ENCODE measurements at regions not wholly inside any gene's neighbourhood (a gene's known extent, or its start where the extent isn't known, plus 50 kb on each side); places are given as distances from the start of the nearest gene placed in this dataset.

GRCh38 chr12:95607642-95608041 lies 56.4 kb upstream of the USP44 start:
- no peak overlapping the region for H3K4me3 ChIP-seq (ENCODE audit: low read depth, low read length)
- H3K27ac ChIP-seq: no peak overlapping the region
- DNase-seq: no peak
- in situ Hi-C loops (cut with HindIII; ENCODE audit: low pct_ligation_motif_present, low sequenced_read_pairs): loop anchor here (25.0 kb wide), 1 partner anchor 205 kb away; no protein-coding TSS in a partner anchor
- no peaks in the 10 kb centered on the region for H3K36me3 ChIP-seq (replicated peaks)
- no peak for TF ChIP-seq CTCF (IDR thresholded peaks at IDR 0.05; ENCODE audit: low read depth, low read length, missing control alignments)
- no peaks in the 10 kb centered on the region for H3K27me3 ChIP-seq (replicated peaks)

- Histone ChIP-seq H3K36me3 (replicated peaks) (no peaks in the 10 kb centered on the region), H3K27ac (peak overlapping the region; percentile 10), H3K27me3 (replicated peaks) (no peaks in the 10 kb centered on the region), H3K4me3 (ENCODE audit: low read depth, low read length) (no peak overlapping the region)
- peak; percentile 22 for DNase-seq
- TF ChIP-seq CTCF (IDR thresholded peaks at IDR 0.05; ENCODE audit: low read depth, low read length, missing control alignments): no peak
- in situ Hi-C loops (cut with HindIII; ENCODE audit: low pct_ligation_motif_present, low sequenced_read_pairs): loop anchor here (25.0 kb wide), 1 partner anchor 206 kb away; no protein-coding TSS in a partner anchor
These were observed 54.6 kb upstream of the USP44 start for GRCh38 chr12:95605875-95606274.

GRCh38 chr12:95605087-95605486 lies 53.8 kb upstream of the USP44 start:
- H3K4me3 ChIP-seq (ENCODE audit: low read depth, low read length): no peak overlapping the region
- in situ Hi-C loops (cut with HindIII; ENCODE audit: low pct_ligation_motif_present, low sequenced_read_pairs): loop anchor here (25.0 kb wide), 1 partner anchor 207 kb away; no protein-coding TSS in a partner anchor
- no peak for TF ChIP-seq CTCF (IDR thresholded peaks at IDR 0.05; ENCODE audit: low read depth, low read length, missing control alignments)
- no peaks in the 10 kb centered on the region for H3K27me3 ChIP-seq (replicated peaks)
- H3K27ac ChIP-seq: no peak overlapping the region
- no peaks in the 10 kb centered on the region for H3K36me3 ChIP-seq (replicated peaks)
- DNase-seq: peak; percentile 60

- in situ Hi-C loops (cut with HindIII; ENCODE audit: low pct_ligation_motif_present, low sequenced_read_pairs): loop anchor here (25.0 kb wide), 1 partner anchor 209 kb away; no protein-coding TSS in a partner anchor
- Histone ChIP-seq H3K4me3 (ENCODE audit: low read depth, low read length) (no peak overlapping the region), H3K27ac (no peak overlapping the region), H3K36me3 (replicated peaks) (no peaks in the 10 kb centered on the region), H3K27me3 (replicated peaks) (no peaks in the 10 kb centered on the region)
- no peak for DNase-seq
- no peak for TF ChIP-seq CTCF (IDR thresholded peaks at IDR 0.05; ENCODE audit: low read depth, low read length, missing control alignments)
These were observed 52.3 kb upstream of the USP44 start for GRCh38 chr12:95603351-95604145.

GRCh38 chr12:95601091-95601961 lies 50.0 kb upstream of the USP44 start:
- in situ Hi-C loops (cut with HindIII; ENCODE audit: low pct_ligation_motif_present, low sequenced_read_pairs): loop anchor here (25.0 kb wide), 1 partner anchor 211 kb away; no protein-coding TSS in a partner anchor

More at GRCh38 chr12:95601091-95601961, 50.0 kb upstream of the USP44 start:
- TF ChIP-seq CTCF (IDR thresholded peaks at IDR 0.05; ENCODE audit: low read depth, low read length, missing control alignments): no peak
- Histone ChIP-seq H3K4me3 (ENCODE audit: low read depth, low read length) (no peak overlapping the region), H3K36me3 (replicated peaks) (no peaks in the 10 kb centered on the region), H3K27ac (no peak overlapping the region), H3K27me3 (replicated peaks) (no peaks in the 10 kb centered on the region)
- peak; percentile 24 for DNase-seq

All from brain microvascular endothelial cell (primary cell).